Lower leg skin (tissue), 3 donors: ENCODE measurements at regions not wholly inside any gene's neighbourhood (a gene's known extent, or its start where the extent isn't known, plus 50 kb on each side); places are given as distances from the start of the nearest gene placed in this dataset.

Experiments
- POLR2A ChIP-seq, 2 donors: fragments of 450-650 bp; IDR thresholded peaks; one replicate each; pipeline ENCODE4 v1.6.1; 2016 to 2017; ENCODE audit warnings: antibody characterized with exemption in 2 of 2, mild to moderate bottlenecking in 1 of 2, moderate library complexity in 1 of 2
- TF ChIP-seq, protein P1 (sequence below), 3 donors: fragments of 450-650 bp; IDR thresholded peaks; one replicate each; pipeline ENCODE4 v1.5.1; 2016; ENCODE audit warnings: antibody characterized with exemption in 3 of 3, mild to moderate bottlenecking in 3 of 3, moderate library complexity in 2 of 3

DNA sequence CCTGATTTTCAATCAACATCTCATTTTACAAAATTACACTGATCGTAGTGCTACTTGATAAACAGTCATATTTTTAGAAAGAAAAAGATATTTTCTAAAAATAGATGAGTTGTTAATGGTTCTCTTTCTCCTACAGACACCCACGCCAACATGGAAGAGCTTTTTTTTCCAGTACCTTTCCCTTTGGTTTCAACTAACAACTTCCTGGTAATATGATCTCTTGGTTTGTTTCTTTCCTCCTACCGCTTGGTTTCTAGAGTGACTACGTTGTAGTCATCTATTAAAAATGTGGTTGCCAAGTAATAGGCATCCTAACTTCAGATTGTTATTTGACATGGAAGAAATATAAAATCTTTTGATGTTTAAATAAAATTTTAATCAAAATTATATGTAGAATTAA, 189.0 kb downstream of the LACC1 start:
- TF ChIP-seq, protein P1, sequence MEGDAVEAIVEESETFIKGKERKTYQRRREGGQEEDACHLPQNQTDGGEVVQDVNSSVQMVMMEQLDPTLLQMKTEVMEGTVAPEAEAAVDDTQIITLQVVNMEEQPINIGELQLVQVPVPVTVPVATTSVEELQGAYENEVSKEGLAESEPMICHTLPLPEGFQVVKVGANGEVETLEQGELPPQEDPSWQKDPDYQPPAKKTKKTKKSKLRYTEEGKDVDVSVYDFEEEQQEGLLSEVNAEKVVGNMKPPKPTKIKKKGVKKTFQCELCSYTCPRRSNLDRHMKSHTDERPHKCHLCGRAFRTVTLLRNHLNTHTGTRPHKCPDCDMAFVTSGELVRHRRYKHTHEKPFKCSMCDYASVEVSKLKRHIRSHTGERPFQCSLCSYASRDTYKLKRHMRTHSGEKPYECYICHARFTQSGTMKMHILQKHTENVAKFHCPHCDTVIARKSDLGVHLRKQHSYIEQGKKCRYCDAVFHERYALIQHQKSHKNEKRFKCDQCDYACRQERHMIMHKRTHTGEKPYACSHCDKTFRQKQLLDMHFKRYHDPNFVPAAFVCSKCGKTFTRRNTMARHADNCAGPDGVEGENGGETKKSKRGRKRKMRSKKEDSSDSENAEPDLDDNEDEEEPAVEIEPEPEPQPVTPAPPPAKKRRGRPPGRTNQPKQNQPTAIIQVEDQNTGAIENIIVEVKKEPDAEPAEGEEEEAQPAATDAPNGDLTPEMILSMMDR (IDR thresholded peaks at IDR 0.05), result no peak
- TF ChIP-seq POLR2A (IDR thresholded peaks at IDR 0.05), result no peak
